CD8-positive, alpha-beta memory T cell (primary cell): ENCODE measurements at regions not wholly inside any gene's neighbourhood (a gene's known extent, or its start where the extent isn't known, plus 50 kb on each side); places are given as distances from the start of the nearest gene placed in this dataset.

Experiments used
- CTCF ChIA-PET: fragments of 350-600 bp; sonication (Branson Sonifier 250); formaldehyde crosslinking; loops from one replicate; lab custom pipeline; 2021; ENCODE audit warnings: antibody characterized with exemption; lab: Charles Lee
- POLR2A ChIA-PET: fragments of 350-600 bp; sonication (Branson Sonifier 250); formaldehyde crosslinking; loops from one replicate; lab custom pipeline; 2021; ENCODE audit warnings: antibody characterized with exemption; lab: Charles Lee
- DNase-seq, 5 donors: peaks; one replicate each; pipeline versions ENCODE4 v3.0.0 to v3.0.0-alpha.2; 2020 to 2022; ENCODE audit warnings: mixed read lengths in 1 of 5
- H3K27ac ChIP-seq: one replicate; pipeline ENCODE4 v1.7.0; 2013; ENCODE audit warnings: low read depth, mild to moderate bottlenecking, low read length, moderate library complexity
- H3K27me3 ChIP-seq: 2 replicates; pipeline ENCODE4 v1.7.0; 2013; ENCODE audit warnings: low read length, mild to moderate bottlenecking; ENCODE audit not compliant: insufficient read depth, poor library complexity, severe bottlenecking
- H3K36me3 ChIP-seq: 2 replicates; pipeline ENCODE4 v1.7.0; 2013; ENCODE audit warnings: mild to moderate bottlenecking, low read length, moderate library complexity; ENCODE audit not compliant: insufficient read depth
- H3K4me1 ChIP-seq: 2 replicates; pipeline ENCODE4 v1.7.0; 2013; ENCODE audit warnings: mild to moderate bottlenecking, low read length, moderate library complexity; ENCODE audit not compliant: insufficient read depth
- H3K4me3 ChIP-seq: 2 replicates; pipeline ENCODE4 v1.7.0; 2013; ENCODE audit warnings: mild to moderate bottlenecking, low read length
- H3K9me3 ChIP-seq: 2 replicates; pipeline ENCODE4 v1.7.0; 2013; ENCODE audit warnings: mild to moderate bottlenecking, low read length
- H3K27ac Mint-ChIP-seq, 8 donors: one replicate each; pipeline ENCODE4 v1.8.0; 2020 to 2021; ENCODE audit warnings: mixed read lengths in 8 of 8, mild to moderate bottlenecking in 6 of 8, inconsistent platforms in 3 of 8, moderate library complexity in 3 of 8
- H3K27me3 Mint-ChIP-seq, 2 donors: one replicate each; pipeline ENCODE4 v1.8.0; 2020 to 2021; ENCODE audit warnings: mixed read lengths in 2 of 2, mild to moderate bottlenecking in 1 of 2, moderate library complexity in 1 of 2
- H3K36me3 Mint-ChIP-seq, 3 donors: one replicate each; pipeline ENCODE4 v1.8.0; 2020 to 2021; ENCODE audit warnings: mixed read lengths in 3 of 3, inconsistent platforms in 1 of 3, mild to moderate bottlenecking in 1 of 3
- H3K4me1 Mint-ChIP-seq, 3 donors: one replicate each; pipeline ENCODE4 v1.8.0; 2020 to 2021; ENCODE audit warnings: mixed read lengths in 3 of 3, inconsistent platforms in 1 of 3, mild to moderate bottlenecking in 1 of 3
- H3K4me3 Mint-ChIP-seq, 7 donors: one replicate each; pipeline ENCODE4 v1.8.0; 2020 to 2021; ENCODE audit warnings: mixed read lengths in 7 of 7, mild to moderate bottlenecking in 6 of 7, moderate library complexity in 4 of 7, inconsistent platforms in 2 of 7
- H3K9me3 Mint-ChIP-seq, 5 donors: one replicate each; pipeline ENCODE4 v1.8.0; 2020 to 2022; ENCODE audit warnings: mixed read lengths in 5 of 5, mild to moderate bottlenecking in 3 of 5, moderate library complexity in 2 of 5, inconsistent platforms in 1 of 5

GRCh38 chr14:104293851-104294627, 155.7 kb downstream of the KIF26A start:
- H3K9me3 Mint-ChIP-seq, result no peaks in the 10 kb centered on the region
- no peaks in the 10 kb centered on the region for H3K9me3 ChIP-seq
- DNase-seq, result peak in 1 of 5 donors; percentile 30
- H3K4me1 ChIP-seq, result no peaks in the 10 kb centered on the region
- no peaks in the 10 kb centered on the region for H3K4me1 Mint-ChIP-seq
- ChIA-PET CTCF (no interaction called here), POLR2A (no interaction called here)
- no peak overlapping the region for H3K27ac Mint-ChIP-seq
- no peak overlapping the region for H3K27ac ChIP-seq
- H3K4me3 ChIP-seq, result no peak overlapping the region
- no peak overlapping the region for H3K4me3 Mint-ChIP-seq
- H3K27me3 ChIP-seq, result no peaks in the 10 kb centered on the region
- peaks cover 4 to 10% of the 10 kb centered on the region in 2 donors for H3K27me3 Mint-ChIP-seq
- H3K36me3 Mint-ChIP-seq, result no peaks in the 10 kb centered on the region
- no peaks in the 10 kb centered on the region for H3K36me3 ChIP-seq

- Histone ChIP-seq H3K4me1 (no peaks in the 10 kb centered on the region), H3K4me3 (no peak overlapping the region), H3K27me3 (no peaks in the 10 kb centered on the region), H3K36me3 (no peaks in the 10 kb centered on the region), H3K9me3 (no peaks in the 10 kb centered on the region), H3K27ac (no peak overlapping the region)
- no peaks in the 10 kb centered on the region for H3K4me1 Mint-ChIP-seq
- peaks cover 4 to 10% of the 10 kb centered on the region in 2 donors for H3K27me3 Mint-ChIP-seq
- ChIA-PET CTCF (no interaction called here), POLR2A (no interaction called here)
- no peak for DNase-seq
- no peak overlapping the region for H3K27ac Mint-ChIP-seq
- H3K4me3 Mint-ChIP-seq, result no peak overlapping the region
- H3K9me3 Mint-ChIP-seq, result no peaks in the 10 kb centered on the region
- no peaks in the 10 kb centered on the region for H3K36me3 Mint-ChIP-seq
Observed at GRCh38 chr14:104294628-104294982, 156.2 kb downstream of the KIF26A start.

- POLR2A ChIA-PET, result no interaction called here
- Mint-ChIP-seq H3K27me3 (peaks cover 4 to 10% of the 10 kb centered on the region in 2 donors), H3K36me3 (no peaks in the 10 kb centered on the region)
Observed at GRCh38 chr14:104294983-104295680, 156.7 kb downstream of the KIF26A start.

GRCh38 chr14:104295681-104296387, 157.4 kb downstream of the KIF26A start:
- no peak overlapping the region for H3K27ac ChIP-seq
- POLR2A ChIA-PET, result no interaction called here
- Mint-ChIP-seq H3K36me3 (no peaks in the 10 kb centered on the region), H3K4me1 (no peaks in the 10 kb centered on the region), H3K9me3 (no peaks in the 10 kb centered on the region), H3K4me3 (no peak overlapping the region), H3K27me3 (peaks cover 4 to 10% of the 10 kb centered on the region in 2 donors), H3K27ac (peak overlapping the region in 2 of 8 donors; percentile 47 to 54)
- peak in 1 of 5 donors; percentile 33 for DNase-seq
- no peaks in the 10 kb centered on the region for H3K36me3 ChIP-seq
- CTCF ChIA-PET, result no interaction called here
- H3K4me3 ChIP-seq, result no peak overlapping the region
- no peaks in the 10 kb centered on the region for H3K4me1 ChIP-seq
- H3K9me3 ChIP-seq, result no peaks in the 10 kb centered on the region
- H3K27me3 ChIP-seq, result no peaks in the 10 kb centered on the region

More at GRCh38 chr14:104294983-104295680, 156.7 kb downstream of the KIF26A start:
- Mint-ChIP-seq H3K4me1 (no peaks in the 10 kb centered on the region), H3K4me3 (no peak overlapping the region), H3K9me3 (no peaks in the 10 kb centered on the region), H3K27ac (peak overlapping the region in 1 of 8 donors; percentile 47)
- no peaks in the 10 kb centered on the region for H3K27me3 ChIP-seq
- no peak overlapping the region for H3K27ac ChIP-seq
- H3K4me1 ChIP-seq, result no peaks in the 10 kb centered on the region
- H3K4me3 ChIP-seq, result no peak overlapping the region
- CTCF ChIA-PET, result no interaction called here
- H3K36me3 ChIP-seq, result no peaks in the 10 kb centered on the region
- H3K9me3 ChIP-seq, result no peaks in the 10 kb centered on the region
- DNase-seq, result peak in 1 of 5 donors; percentile 21

- Histone ChIP-seq H3K27ac (no peak overlapping the region), H3K4me1 (no peaks in the 10 kb centered on the region), H3K9me3 (no peaks in the 10 kb centered on the region), H3K36me3 (no peaks in the 10 kb centered on the region), H3K27me3 (no peaks in the 10 kb centered on the region), H3K4me3 (no peak overlapping the region)
- POLR2A ChIA-PET, result no interaction called here
- Mint-ChIP-seq H3K36me3 (peaks cover 0 to 2% (median 0%) of the 10 kb centered on the region in 3 donors), H3K4me1 (no peaks in the 10 kb centered on the region), H3K27me3 (peaks cover 4 to 10% of the 10 kb centered on the region in 2 donors), H3K4me3 (no peak overlapping the region), H3K27ac (no peak overlapping the region), H3K9me3 (peaks cover 0 to 5% (median 0%) of the 10 kb centered on the region in 5 donors)
- CTCF ChIA-PET, result no interaction called here
- peak in 1 of 5 donors; percentile 31 for DNase-seq
Observed at GRCh38 chr14:104296388-104297312, 158.3 kb downstream of the KIF26A start.

- POLR2A ChIA-PET, result no interaction called here
- no peaks in the 10 kb centered on the region for H3K4me1 ChIP-seq
- Mint-ChIP-seq H3K9me3 (peaks cover 0 to 5% (median 0%) of the 10 kb centered on the region in 5 donors), H3K27ac (no peak overlapping the region), H3K4me3 (no peak overlapping the region), H3K4me1 (no peaks in the 10 kb centered on the region), H3K36me3 (peaks cover 0 to 2% (median 0%) of the 10 kb centered on the region in 3 donors), H3K27me3 (peaks cover 4 to 10% of the 10 kb centered on the region in 2 donors)
- H3K36me3 ChIP-seq, result no peaks in the 10 kb centered on the region
- no peak overlapping the region for H3K27ac ChIP-seq
- no peak overlapping the region for H3K4me3 ChIP-seq
- no peaks in the 10 kb centered on the region for H3K27me3 ChIP-seq
- no peaks in the 10 kb centered on the region for H3K9me3 ChIP-seq
- CTCF ChIA-PET, result no interaction called here
- peak in 1 of 5 donors; percentile 12 for DNase-seq
Observed at GRCh38 chr14:104297313-104297704, 158.9 kb downstream of the KIF26A start.

GRCh38 chr14:104297721-104298401, 159.5 kb downstream of the KIF26A start:
- H3K36me3 Mint-ChIP-seq, result peaks cover 0 to 2% (median 0%) of the 10 kb centered on the region in 3 donors
- peak in 1 of 5 donors; percentile 38 for DNase-seq
- no peaks in the 10 kb centered on the region for H3K27me3 ChIP-seq
- ChIA-PET POLR2A (no interaction called here), CTCF (no interaction called here)
- H3K27ac ChIP-seq, result no peak overlapping the region
- no peaks in the 10 kb centered on the region for H3K4me1 Mint-ChIP-seq
- H3K9me3 ChIP-seq, result no peaks in the 10 kb centered on the region
- H3K4me1 ChIP-seq, result no peaks in the 10 kb centered on the region
- H3K27ac Mint-ChIP-seq, result no peak overlapping the region
- peaks cover 0 to 10% of the 10 kb centered on the region in 2 donors for H3K27me3 Mint-ChIP-seq
- H3K4me3 ChIP-seq, result no peak overlapping the region
- no peak overlapping the region for H3K4me3 Mint-ChIP-seq
- H3K9me3 Mint-ChIP-seq, result peaks cover 0 to 7% (median 0%) of the 10 kb centered on the region in 5 donors
- H3K36me3 ChIP-seq, result no peaks in the 10 kb centered on the region
